ENCODE measurements at regions not wholly inside any gene's neighbourhood (a gene's known extent, or its start where the extent isn't known, plus 50 kb on each side); places are given as distances from the start of the nearest gene placed in this dataset.

DNA sequence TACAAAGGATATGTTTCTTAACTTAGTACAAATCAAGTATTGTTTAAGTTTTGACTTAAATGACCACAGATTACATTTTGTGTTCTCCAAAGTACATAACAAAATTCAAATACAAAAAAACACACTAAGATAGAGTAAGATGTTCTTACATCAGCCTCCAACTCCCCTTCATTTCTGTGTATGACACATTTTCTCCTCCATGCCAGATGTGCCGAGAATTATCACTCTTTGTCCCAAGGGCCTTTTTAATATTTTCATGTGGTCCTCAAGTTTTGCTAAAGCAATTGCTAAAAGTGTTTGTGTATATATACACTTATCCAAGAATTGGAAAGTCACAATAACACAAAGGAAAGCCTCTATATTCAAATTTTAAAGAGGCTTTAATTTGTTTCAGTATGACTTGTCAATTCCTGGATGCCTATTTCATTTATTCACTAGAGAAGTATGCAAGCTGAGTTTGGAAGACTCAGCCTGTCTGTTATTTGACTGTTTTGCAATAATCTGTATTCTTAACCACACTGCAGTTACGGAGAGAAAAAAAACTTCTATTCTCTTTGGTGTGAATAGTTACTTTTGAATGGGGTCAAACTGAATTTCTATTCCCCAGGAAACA is 586.4 kb upstream of the SEMA3D start:
- DNase-seq: no peak

DNA sequence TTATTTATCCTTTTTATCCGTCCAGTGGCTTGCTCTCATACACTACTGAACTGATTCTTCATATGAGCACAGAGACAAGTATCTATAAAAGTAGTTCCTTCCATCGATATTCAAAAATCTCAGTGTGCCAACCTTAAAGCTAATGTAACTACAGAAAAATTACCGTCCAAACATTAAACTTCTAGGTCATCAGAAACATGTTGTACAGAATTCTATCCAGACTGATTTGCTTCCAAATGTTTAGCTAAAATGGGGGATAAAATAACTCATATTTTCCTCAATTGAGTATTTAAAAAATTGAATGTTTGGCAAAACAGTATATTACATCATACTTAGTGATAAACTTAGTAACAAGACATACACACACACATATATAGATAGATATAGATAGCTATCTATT is 584.7 kb upstream of the SEMA3D start:
- no peak for DNase-seq

DNA sequence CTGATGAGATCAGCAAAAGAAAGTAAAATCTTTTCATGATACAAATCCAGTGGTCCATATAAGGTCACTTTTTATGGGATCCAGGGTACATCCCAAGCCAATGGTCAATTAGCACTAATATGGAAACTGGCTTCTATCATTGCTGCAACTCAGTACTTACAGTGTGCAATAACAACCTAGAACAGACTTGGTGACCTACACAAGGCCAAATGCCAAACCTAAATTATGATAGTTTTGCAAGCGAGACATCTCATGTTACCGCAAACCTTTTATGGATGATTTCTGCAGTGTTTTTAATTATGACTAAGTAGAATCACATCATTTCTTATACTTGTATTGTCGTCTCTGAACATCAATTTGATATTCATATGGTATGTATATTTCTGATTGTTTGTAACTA is 583.5 kb upstream of the SEMA3D start:
- DNase-seq: no peak

DNA sequence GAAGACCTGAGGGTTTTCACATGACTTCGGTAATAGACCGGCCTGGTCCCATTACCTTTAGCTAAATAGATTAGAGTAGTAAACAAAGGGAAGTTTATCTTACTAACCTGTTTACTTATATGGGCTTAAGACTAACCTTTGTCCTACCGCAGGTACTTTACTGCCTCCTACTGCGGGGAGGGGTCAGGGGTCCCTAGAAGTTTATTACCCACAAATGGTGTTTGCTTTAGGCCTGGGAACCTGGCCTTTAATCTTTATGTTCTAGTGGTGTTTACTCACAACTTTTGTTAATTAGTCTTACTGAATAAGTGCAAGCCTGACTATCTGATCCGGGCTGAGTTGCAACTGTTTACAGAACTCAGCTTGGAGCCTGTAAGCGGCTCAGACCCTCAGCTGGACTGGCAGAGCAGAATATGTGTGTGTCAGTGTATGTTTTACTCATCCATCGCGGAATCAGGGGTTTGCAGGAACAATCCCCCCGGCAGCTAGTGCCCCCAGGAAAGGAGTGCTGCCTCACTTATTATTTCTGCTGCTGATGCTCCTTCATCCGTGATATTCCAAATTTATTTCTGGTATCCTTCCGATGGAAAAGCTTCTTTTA is 578.9 kb upstream of the SEMA3D start:
- DNase-seq: no peak

DNA sequence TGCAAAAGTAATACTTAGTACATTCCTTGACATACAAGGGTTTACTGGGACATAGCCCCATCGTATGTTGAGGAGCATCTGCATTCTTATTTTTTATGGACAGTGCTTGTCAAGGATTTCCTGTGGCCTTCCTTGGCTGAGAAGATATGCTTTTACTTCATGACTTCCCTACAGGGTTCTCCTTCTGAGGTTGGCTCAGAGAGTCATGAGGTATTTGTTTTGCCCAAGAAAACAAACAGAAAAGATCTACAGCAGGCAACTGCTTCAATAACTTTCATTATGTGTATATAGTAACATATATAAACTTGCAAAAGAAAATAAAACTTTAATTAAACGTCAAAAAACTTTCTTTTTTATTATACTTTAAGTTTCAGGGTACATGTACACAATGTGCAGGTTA is 577.2 kb upstream of the SEMA3D start:
- DNase-seq: no peak

DNA sequence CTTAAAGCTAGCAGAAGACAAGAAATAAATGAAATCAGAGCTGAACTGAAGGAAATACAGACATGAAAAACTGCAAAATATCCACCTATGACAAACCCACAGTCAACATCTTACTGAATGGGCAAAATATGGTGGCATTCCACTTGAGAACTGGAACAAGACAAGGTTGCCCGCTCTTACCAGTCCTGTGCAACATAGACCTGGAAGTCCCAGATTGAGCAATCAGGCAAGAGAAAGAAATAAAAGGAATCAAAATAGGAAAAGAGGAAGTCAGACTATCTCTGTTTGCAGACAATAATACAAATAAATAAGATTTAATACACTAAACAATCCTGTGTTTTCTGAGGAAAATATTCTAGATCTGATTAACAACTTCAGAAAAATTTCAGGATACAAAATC is 570.5 kb upstream of the SEMA3D start:
- no peak for DNase-seq

DNA sequence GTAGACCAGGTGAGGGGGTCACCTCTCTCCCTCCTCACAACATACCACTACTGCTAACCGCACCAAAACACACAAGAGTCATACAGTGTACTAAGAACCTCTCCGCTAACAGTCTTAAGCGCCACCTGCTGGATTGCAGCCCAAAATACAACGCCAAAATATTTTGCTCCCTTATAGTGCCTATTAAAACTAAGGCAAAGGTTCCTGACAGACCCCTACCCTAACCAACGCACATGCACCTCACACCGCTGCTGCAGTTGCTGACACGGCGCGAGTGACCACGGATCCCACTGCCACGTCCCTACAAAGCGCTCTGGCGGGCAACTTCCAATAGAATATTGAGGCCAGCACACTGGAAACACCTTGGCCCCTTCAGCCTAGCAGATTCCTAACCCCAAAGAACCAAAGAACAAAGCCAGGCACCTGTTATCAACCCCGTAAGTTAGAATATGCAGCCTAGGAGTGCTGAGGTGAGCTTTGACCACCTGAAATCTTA is 563.6 kb upstream of the SEMA3D start:
- no peak for DNase-seq

DNA sequence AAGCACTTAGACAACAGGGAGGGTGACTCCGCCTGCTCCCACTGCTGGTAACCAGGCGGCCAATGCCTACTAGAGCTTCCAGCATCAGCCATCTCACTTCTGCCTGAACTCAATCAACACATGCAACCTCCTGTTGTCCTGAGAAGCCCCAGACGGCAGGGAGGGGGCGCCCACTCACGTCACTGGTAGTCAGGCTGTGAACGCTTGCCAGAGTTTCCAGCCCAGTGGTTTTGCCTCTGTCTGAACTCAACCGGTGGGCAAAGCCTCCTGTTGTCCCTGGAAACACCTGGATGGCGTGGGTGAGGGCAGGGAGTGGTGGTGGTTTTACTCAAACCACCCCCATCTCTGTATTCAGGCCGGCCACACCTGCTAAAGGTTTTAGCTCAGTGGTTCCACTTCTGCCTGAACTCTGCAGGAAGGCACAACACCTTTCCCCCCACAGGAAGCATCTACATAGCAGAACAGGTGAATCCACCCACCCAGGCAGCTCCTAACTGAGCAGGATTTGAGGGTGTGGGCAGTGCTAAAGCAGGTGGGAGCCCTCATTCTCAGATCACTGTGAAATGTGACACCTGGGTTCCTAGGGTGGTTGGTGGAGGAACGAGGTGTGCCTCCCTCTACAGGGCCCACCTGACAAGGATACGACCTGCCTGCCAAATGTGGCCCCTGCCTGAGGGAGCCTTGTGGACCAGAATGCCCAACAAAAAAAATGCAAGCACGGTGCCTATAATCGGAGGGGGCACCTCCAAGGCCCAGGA is 563.0 kb upstream of the SEMA3D start:
- no peak for DNase-seq

DNA sequence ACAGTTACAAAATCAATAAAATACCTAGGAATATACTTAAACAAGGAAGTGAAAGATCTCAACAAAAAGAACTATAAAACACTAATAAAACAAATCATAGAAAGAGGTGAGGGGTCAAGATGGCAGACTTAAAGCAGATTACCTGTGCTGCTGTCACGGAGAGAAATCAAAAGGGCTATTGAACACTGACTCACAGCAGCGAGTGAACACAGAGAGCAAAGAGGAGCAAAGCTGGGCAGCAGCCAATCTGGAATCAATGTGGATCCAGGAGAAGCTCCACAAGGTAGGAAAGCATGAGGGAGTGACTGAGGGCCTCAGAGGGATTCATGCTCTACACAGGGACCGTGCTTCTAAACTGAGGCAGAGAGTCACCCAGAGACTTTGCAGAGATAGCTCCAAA is 562.0 kb upstream of the SEMA3D start:
- DNase-seq: no peak

DNA sequence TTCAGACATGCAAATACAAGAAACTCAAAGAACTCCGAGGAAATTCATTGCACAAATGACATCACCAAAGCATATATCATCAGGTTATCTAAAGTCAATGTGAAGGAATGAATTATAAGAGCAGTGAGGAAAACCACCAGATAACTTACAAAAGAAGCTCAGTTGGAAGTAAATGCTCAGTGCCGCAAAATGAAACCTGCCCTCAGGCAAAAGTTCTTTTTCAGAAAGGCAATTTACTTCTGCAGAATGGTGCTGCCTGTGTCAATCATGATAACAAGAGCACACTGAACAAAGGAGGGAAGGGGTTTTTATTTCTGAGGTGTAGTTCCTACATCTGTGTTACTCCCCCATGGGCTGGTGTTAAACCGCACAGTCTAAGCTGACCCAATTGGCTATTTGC is 550.6 kb upstream of the SEMA3D start:
- DNase-seq: no peak

DNA sequence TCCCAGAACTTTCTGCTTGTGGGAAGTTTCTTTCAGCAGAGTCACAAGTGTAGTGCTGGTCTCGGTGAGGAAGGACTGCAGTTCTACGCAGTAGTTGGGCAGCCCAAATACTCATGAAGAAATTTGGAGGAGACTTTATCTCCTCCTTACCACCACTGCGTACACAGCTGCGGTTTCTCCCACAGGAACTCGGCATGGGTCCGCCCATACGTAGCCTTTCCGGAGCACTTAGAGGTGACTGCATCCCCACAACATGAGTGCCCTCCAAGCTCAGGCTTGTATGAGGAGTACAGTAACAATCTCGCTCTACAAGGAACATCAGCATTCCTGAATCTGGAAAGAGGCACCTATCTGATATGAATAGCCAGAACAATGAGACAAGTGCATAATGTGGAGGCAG is 549.2 kb upstream of the SEMA3D start:
- no peak for DNase-seq

DNA sequence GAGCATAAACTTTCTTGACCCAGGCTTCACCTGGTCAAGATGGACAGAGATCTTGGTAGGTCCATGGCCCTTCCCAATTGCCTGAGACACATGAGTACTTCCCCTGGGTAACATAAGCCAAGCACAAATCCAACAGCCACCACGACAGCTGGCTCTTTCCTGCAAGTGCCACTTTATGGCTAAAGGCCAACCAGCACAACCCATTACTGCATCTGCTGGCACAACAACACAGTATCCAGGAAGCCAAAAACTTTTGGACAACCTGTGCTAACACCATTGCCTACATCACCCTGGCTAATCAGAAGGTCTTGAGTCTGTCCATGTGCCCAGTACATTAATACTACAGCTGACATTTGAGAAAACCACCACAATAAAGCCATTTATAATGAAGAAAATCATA is 548.0 kb upstream of the SEMA3D start:
- no peak for DNase-seq

DNA sequence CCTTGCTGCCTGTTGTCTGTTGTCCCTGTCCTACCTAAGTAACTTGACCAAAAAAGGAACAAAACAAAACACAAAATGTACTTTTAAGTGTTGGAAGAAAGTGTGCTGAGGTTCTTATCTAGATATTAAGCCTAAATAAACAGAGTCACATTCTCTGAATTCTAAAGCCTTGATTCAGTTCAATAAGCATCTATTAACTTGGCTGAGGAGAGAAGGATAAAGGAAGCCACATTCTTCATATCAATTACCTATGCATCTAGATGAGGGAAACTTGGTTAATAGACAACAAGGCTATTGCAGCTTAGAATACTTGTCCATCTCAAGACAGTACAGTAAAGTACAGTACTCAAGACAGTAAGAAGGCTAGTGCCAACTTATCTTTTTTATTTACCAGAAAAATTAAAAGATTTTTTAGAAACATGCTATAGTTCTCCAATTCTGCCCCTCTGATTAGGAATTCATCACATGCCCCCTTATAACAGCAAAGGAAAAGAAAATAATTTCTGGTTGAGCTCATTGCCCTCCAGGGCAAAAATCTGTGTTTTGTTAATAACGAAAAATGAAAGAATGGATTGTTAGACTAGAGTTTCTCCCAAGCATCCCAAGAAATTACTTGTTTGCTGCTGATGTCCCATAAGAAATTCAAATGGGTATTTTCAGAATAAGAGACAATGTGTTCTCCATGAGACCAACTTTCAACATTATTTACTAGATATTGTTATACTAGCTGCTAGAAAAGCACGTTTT is 546.5 kb upstream of the SEMA3D start:
- DNase-seq: no peak

DNA sequence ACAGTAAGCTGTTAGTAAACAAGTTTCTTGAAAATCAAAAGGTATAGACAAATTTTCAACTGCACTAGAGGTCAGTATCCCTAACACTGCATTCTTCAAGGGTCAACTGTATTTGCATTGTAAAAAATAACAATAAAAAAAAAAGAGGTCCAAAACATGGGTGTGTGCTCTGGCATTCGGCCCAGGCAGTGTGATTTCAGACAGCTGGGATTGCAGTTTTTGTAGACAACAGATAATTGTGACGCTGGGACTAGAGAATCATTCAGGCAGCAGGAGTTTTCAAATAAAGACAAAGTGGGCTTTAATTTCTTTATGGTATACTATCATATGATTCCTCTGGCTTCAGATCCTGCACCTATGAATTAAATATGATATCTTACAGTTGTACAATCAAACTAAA is 543.2 kb upstream of the SEMA3D start:
- DNase-seq: no peak

DNA sequence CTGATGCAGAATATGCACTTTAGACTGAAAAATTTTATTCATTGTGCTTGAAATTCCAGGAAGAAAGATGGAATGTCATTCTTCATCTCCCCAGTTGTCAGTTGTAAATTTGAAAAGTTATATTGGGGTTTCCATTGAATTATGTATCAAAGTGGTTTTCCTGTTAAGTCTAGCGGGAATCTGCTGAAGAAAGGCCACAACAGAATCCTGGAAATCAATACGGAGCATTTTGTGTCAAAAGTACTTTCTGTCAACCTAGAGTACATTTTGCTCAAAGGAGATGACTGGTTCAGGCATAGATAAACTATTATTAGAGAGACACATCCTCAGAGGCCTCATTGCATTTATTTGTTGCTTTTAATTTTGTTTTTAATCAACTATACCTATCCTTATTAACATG is 538.2 kb upstream of the SEMA3D start:
- no peak for DNase-seq

DNA sequence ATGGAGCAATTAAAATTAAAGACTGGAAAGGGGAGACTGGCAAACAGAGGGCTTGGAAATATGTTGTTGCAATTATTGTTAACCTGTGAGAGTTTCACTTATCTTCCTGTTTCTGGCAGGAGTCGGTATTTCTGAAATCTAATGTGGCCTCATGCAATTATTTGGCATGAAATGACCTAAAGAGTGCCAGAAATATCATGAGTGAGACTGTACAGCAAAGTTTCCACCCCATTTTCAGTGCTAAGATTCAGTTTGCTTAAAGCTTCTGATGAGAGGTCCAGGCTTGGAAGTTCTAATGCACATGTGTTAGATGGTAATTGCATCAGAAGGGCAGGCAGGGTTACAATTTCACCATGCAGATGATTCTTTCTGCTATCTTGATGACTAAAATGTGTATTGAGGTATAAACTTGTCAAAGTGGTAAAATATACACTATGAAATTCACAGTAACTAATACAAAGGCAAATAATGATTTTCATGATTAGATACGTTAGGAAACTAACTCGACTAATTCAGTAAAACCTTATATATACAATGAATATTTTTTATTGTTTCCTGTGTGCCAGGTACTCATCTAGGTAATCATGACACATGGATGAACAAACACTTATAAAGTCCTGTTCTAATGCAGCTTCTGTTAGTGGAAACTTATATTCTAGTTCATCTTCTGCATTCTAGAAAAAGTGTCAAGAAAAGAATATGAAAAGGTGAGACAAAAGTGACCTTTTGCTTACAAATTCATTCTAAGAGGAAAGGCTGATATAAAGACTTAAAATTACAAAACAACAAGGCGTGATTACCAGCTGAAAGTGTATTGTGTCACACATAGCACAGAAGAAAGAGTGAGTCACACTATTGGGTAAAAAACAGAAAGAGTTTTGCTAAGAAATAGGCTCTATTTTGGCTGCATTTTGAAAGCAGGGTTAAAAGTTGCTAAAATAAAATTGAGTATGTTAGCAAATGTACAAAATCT is 533.4 kb upstream of the SEMA3D start:
- no peak for DNase-seq

DNA sequence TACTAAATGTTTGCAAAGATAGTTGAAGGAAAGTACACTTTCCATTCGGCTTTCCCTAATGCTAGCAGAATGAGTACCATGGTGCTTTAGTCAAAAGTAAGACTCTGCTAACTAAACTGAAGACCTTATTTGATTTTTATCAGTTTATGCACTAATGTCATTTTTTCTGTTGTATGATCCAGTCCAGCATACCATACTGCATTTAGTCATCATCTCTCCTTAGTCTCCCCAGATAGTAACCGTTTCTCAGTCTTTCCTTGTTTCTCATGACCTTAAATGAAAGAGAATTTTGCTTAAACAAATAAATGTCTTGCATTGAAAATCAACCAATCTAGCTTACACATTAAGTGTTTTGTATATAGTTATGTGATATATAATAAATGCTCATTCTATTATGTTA is 529.5 kb upstream of the SEMA3D start:
- no peak for DNase-seq

DNA sequence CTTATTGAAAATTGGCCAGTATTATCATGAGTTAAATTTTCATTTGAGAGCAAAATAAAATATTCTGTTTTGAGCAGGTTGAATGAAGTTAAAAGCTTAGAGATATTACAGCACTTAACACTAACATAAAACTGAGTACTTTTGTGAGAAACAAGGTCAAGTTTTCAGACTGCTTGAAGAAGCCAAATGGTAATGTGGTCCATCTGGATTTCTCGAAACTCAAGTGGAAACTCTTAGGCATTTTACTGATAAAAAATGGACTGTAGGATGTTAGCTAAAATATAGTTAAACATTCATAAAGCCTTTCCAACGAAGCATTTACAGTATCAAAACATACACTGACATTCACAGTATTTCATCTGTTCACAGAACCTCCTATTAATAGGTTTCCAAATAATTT is 528.1 kb upstream of the SEMA3D start:
- no peak for DNase-seq

DNA sequence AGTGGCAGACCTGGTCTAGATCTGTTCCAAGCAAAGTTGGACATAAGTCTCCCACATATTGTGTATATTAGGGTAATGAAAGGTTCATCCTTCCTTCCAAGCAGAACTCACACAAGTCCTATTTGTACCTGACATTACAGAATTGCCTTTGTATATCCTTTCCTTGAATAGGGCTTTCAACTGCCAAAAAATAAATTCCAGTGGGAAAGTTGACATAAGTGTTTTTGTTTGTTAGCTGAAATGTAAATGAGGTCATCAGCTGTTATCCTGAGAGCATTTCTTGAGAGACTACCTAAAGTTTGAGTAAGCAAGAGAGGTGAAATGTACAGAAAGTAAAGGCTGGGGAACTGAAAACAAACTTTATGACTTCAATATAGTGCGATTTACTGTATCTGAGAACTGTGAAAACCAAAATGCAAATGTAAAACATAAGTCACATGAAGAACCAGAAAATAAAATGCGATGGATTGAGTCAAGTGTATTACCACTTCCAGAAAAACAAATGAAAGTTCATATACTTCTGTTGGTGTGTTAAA is 527.3 kb upstream of the SEMA3D start:
- DNase-seq: no peak

DNA sequence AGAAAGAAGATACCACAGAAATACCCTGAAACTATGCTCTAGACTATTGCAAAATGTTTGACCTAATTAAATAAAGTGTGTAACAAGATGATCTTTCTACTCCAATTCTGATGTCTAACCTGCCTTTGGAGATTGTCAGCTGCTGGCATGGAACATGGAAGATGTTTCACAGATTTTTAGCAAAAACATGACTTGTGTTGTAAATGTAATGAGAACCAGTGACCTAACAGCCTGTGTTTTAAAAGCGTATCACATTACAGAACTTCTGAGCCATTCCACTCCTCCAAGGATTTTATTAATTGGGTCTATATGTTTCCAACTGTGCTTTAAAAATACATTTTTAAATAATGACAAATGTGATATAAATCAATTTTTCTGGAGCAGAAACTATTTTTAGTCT is 526.3 kb upstream of the SEMA3D start:
- no peak for DNase-seq

DNA sequence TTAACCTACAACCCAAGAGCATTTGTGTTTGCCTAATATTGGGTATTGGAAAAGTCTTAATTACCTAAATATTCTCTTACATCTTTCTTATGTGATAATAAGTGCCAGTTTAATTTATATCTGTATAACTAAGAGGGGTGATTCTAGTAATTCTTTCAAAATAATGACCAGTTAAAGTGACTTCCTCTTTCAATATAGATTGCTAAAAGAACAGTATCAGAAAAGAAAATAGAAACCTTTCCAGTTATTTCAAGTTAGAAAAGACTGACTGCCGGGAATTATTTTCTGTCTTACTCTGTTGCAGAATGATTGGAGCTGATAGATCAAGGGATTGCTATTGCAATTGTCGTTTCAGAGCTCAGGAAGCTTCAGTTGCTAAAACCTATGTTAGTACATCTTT is 525.0 kb upstream of the SEMA3D start:
- DNase-seq: no peak

DNA sequence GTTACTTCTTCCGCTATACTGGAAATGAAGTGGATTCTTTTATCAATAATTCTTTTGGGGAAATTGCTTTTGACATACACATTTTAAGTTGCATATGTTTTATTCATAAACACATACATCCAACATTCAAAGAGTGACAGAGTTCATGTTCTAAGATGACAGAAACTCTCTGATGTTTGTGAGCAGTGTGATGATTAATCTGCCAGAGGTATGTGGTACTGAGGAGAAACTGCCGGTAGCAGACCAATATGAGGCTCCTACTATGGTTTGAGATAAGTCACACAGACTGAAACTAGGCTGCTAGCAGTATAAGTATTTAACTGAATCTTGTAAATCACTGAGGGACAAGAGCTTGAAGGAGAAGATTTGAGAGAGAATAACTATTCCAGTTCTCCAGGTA is 524.1 kb upstream of the SEMA3D start:
- no peak for DNase-seq
